GM06990 (cell line): ENCODE measurements at regions not wholly inside any gene's neighbourhood (a gene's known extent, or its start where the extent isn't known, plus 50 kb on each side); places are given as distances from the start of the nearest gene placed in this dataset.

ENCODE experiments used
- DNase-seq: peaks from one replicate; pipeline ENCODE4 v3.0.0-alpha.2; 2011; ENCODE audit not compliant: insufficient read length; ENCODE audit errors: extremely low read depth
- H3K27me3 ChIP-seq: replicated peaks from 2 replicates; pipeline ENCODE4 v1.6.0; 2011; ENCODE audit warnings: low read length; ENCODE audit not compliant: control insufficient read depth, insufficient read depth
- H3K36me3 ChIP-seq: 2 replicates; pipeline ENCODE4 v1.5.1; 2011; ENCODE audit warnings: low read length; ENCODE audit not compliant: control insufficient read depth, insufficient read depth
- H3K4me3 ChIP-seq: replicated peaks from 2 replicates; pipeline ENCODE4 v1.5.1; 2011; ENCODE audit warnings: low read depth, mild to moderate bottlenecking, control low read depth, low read length
- CTCF ChIP-seq: IDR thresholded peaks from 2 replicates; pipeline ENCODE4 v1.5.1; 2011; ENCODE audit warnings: low read length, control low read depth, mild to moderate bottlenecking, inconsistent platforms; ENCODE audit not compliant: insufficient read depth, poor library complexity, severe bottlenecking

- no peak overlapping the region for H3K4me3 ChIP-seq
- no peak for TF ChIP-seq CTCF
- H3K27me3 ChIP-seq = no peaks in the 10 kb centered on the region
- no peak for DNase-seq
- H3K36me3 ChIP-seq = no peaks in the 10 kb centered on the region
Measured at GRCh38 chr3:26406636-26407035, 215.9 kb upstream of the LRRC3B start.

- no peak for DNase-seq
- Histone ChIP-seq H3K36me3 (no peaks in the 10 kb centered on the region), H3K27me3 (no peaks in the 10 kb centered on the region), H3K4me3 (no peak overlapping the region)
- TF ChIP-seq CTCF = no peak
Measured at GRCh38 chr3:26418553-26418952, 204.0 kb upstream of the LRRC3B start.

GRCh38 chr3:26422415-26422814, 200.2 kb upstream of the LRRC3B start:
- H3K27me3 ChIP-seq = no peaks in the 10 kb centered on the region
- H3K4me3 ChIP-seq = no peak overlapping the region
- H3K36me3 ChIP-seq = no peaks in the 10 kb centered on the region
- no peak for TF ChIP-seq CTCF
- DNase-seq = no peak

DNA sequence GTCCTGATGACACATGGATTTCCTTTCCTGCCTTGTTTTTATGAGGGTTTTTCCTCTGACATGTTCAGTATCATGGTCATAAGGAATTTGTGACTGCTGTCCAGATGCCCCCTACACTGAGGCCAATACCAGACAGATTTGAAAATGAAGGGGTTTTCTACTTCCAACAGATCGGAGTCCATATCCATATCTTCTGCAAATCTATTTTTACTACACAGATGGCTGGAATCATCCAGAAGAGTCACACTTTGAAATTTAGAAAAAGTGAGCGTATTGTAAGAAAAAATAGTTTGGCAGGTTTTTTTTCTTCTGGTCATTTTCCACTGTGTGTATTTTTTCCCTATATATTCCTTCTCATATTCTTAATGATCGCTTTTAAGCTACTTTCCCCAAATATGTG, 197.5 kb upstream of the LRRC3B start:
- DNase-seq = no peak
- Histone ChIP-seq H3K36me3 (no peaks in the 10 kb centered on the region), H3K27me3 (no peaks in the 10 kb centered on the region), H3K4me3 (no peak overlapping the region)
- TF ChIP-seq CTCF = no peak

DNA sequence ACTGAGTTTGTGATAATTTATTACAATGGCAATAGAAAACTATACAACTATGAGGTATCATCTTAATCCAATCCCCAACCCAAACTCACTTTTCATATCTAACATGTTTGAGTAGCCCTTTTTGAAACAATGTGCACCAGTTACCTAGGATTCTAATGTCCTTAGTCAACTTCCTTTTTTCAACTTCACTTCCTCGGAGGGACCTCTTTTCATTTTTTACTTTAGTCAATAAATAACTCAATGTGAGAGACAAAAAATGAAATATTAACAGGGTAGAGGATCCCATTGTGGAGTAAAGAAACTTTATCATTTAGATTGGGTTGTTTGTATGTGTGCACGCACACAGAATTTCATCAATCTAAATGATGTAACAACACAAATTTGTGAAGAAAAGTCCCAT, 193.6 kb upstream of the LRRC3B start:
- Histone ChIP-seq H3K27me3 (no peaks in the 10 kb centered on the region), H3K36me3 (no peaks in the 10 kb centered on the region), H3K4me3 (no peak overlapping the region)
- TF ChIP-seq CTCF = no peak
- no peak for DNase-seq

DNA sequence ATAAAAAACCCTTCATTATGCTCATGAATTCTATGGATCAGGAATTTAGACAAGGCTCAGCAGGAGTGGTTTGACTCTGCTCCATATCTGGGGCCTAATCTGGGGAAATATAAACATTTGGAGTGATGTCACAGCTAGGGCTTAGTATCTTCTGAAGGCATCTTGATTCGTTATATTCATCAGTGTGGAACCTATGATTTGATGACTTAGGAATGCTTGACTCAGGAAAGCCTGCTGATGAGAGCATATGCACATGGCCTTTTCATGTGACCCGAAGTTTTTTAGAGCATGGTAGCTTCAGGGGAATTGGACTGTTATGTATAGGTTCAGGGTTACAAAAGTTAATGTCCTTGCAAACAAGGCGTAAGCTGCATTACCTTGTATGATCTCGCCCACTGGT, 184.9 kb upstream of the LRRC3B start:
- no peak for TF ChIP-seq CTCF
- H3K27me3 ChIP-seq = no peaks in the 10 kb centered on the region
- no peak overlapping the region for H3K4me3 ChIP-seq
- no peak for DNase-seq
- no peaks in the 10 kb centered on the region for H3K36me3 ChIP-seq
